Natural killer cell (primary cell): ENCODE measurements at regions not wholly inside any gene's neighbourhood (a gene's known extent, or its start where the extent isn't known, plus 50 kb on each side); places are given as distances from the start of the nearest gene placed in this dataset.

ENCODE experiments used
- ATAC-seq, 3 donors: fragments of 150-1000 bp in 2 of 3; fragments of 200-7000 bp in 1 of 3; cut with Tn5 transposase; 1 replicate in 1 of 3; 2 replicates in 2 of 3; pipeline ENCODE4 v1.10.0; 2021; ENCODE audit warnings: mild to moderate bottlenecking in 2 of 3, moderate library complexity in 2 of 3
- DNase-seq, 2 donors: peaks; one replicate each; pipeline versions ENCODE4 v3.0.0 to v3.0.0-alpha.2; 2013 to 2021; ENCODE audit warnings: mixed read lengths in 1 of 2
- H3K27ac ChIP-seq: one replicate; pipeline ENCODE4 v1.5.1; 2013; ENCODE audit warnings: mild to moderate bottlenecking, low read length
- H3K27me3 ChIP-seq: one replicate; pipeline ENCODE4 v1.6.1; 2013; ENCODE audit warnings: low read length; ENCODE audit not compliant: control insufficient read depth, insufficient read depth
- H3K36me3 ChIP-seq: one replicate; pipeline ENCODE4 v1.6.1; 2013; ENCODE audit warnings: low read length; ENCODE audit not compliant: control insufficient read depth, insufficient read depth
- H3K4me1 ChIP-seq: one replicate; pipeline ENCODE4 v1.6.1; 2013; ENCODE audit warnings: low read length; ENCODE audit not compliant: control insufficient read depth, insufficient read depth
- H3K4me3 ChIP-seq: one replicate; pipeline ENCODE4 v1.5.1; 2013; ENCODE audit warnings: low read length
- H3K9me3 ChIP-seq: one replicate; pipeline ENCODE4 v1.6.1; 2013; ENCODE audit warnings: low read length; ENCODE audit not compliant: control insufficient read depth, insufficient read depth
- H3K27ac Mint-ChIP-seq, 2 donors: one replicate each; pipeline ENCODE4 v1.8.0; 2022; ENCODE audit warnings: mild to moderate bottlenecking in 2 of 2, mixed read lengths in 2 of 2, moderate library complexity in 1 of 2
- H3K27me3 Mint-ChIP-seq, 2 donors: one replicate each; pipeline ENCODE4 v1.8.0; 2022; ENCODE audit warnings: low read depth in 2 of 2, mixed read lengths in 2 of 2
- H3K36me3 Mint-ChIP-seq: one replicate; pipeline ENCODE4 v1.8.0; 2022; ENCODE audit warnings: mixed read lengths
- H3K4me1 Mint-ChIP-seq, 2 donors: one replicate each; pipeline ENCODE4 v1.8.0; 2022; ENCODE audit warnings: mixed read lengths in 2 of 2
- H3K4me3 Mint-ChIP-seq: one replicate; pipeline ENCODE4 v1.8.0; 2022; ENCODE audit warnings: mild to moderate bottlenecking, moderate library complexity, mixed read lengths
- H3K9me3 Mint-ChIP-seq, 2 donors: one replicate each; pipeline ENCODE4 v1.8.0; 2022; ENCODE audit warnings: mixed read lengths in 2 of 2
- WGBS: methylation state at CpG from one replicate; pipeline ENCODE4 v1.1.7; 2013; ENCODE audit warnings: missing lambda C conversion rate; ENCODE audit not compliant: insufficient coverage; 5-methylcytosine and 5-hydroxymethylcytosine counted together
- intact Hi-C: fragments of 100-400 bp; cut with micrococcal nuclease; formaldehyde crosslinking; loops from one replicate; pipeline ENCODE4 v1.14.2; 2022
- TF ChIP-seq, protein P1 (sequence below): fragments of 200-600 bp; IDR thresholded peaks from one replicate; pipeline ENCODE4 v1.8.0; 2022; ENCODE audit warnings: antibody characterized with exemption

DNA sequence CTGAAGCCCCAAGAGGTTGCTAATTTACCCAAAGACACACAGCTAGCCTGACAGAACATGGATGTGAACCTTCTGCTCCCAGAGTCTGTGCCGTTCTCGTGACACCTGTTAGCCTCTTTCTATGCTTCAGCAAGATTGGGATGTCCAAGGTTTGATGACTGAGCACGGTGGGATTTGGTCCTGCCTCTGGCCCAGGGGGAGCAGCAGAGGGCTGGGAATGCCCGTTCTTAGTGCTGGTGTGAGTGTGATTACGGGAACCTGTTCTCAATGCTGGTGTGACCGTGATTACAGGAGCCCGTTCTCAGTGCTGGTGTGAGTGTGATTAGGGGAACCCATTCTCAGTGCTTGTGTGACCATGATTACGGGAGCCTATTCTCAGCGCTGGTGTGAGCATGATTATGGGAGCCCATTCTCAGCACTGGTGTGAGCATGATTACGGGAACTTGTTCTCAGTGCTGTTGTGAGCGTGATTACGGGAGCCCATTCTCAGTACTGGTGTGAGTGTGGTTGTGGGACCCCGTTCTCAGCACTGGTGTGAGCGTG lies 67.3 kb upstream of the SNTG2 start:
- Mint-ChIP-seq H3K27me3 (peaks cover 25 to 36% of the 10 kb centered on the region in 2 donors), H3K4me1 (no peaks in the 10 kb centered on the region), H3K27ac (no peak overlapping the region), H3K4me3 (no peak overlapping the region), H3K9me3 (no peaks in the 10 kb centered on the region), H3K36me3 (no peaks in the 10 kb centered on the region)
- TF ChIP-seq, protein P1, sequence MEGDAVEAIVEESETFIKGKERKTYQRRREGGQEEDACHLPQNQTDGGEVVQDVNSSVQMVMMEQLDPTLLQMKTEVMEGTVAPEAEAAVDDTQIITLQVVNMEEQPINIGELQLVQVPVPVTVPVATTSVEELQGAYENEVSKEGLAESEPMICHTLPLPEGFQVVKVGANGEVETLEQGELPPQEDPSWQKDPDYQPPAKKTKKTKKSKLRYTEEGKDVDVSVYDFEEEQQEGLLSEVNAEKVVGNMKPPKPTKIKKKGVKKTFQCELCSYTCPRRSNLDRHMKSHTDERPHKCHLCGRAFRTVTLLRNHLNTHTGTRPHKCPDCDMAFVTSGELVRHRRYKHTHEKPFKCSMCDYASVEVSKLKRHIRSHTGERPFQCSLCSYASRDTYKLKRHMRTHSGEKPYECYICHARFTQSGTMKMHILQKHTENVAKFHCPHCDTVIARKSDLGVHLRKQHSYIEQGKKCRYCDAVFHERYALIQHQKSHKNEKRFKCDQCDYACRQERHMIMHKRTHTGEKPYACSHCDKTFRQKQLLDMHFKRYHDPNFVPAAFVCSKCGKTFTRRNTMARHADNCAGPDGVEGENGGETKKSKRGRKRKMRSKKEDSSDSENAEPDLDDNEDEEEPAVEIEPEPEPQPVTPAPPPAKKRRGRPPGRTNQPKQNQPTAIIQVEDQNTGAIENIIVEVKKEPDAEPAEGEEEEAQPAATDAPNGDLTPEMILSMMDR = no peak
- Histone ChIP-seq H3K36me3 (no peaks in the 10 kb centered on the region), H3K4me1 (no peaks in the 10 kb centered on the region), H3K27me3 (no peaks in the 10 kb centered on the region), H3K4me3 (no peak overlapping the region), H3K9me3 (no peaks in the 10 kb centered on the region), H3K27ac (no peak overlapping the region)
- intact Hi-C loops = no loop called here
- ATAC-seq = no peak
- WGBS = 82% methylated on average over 14 of the region's 14 CpGs
- no peak for DNase-seq

DNA sequence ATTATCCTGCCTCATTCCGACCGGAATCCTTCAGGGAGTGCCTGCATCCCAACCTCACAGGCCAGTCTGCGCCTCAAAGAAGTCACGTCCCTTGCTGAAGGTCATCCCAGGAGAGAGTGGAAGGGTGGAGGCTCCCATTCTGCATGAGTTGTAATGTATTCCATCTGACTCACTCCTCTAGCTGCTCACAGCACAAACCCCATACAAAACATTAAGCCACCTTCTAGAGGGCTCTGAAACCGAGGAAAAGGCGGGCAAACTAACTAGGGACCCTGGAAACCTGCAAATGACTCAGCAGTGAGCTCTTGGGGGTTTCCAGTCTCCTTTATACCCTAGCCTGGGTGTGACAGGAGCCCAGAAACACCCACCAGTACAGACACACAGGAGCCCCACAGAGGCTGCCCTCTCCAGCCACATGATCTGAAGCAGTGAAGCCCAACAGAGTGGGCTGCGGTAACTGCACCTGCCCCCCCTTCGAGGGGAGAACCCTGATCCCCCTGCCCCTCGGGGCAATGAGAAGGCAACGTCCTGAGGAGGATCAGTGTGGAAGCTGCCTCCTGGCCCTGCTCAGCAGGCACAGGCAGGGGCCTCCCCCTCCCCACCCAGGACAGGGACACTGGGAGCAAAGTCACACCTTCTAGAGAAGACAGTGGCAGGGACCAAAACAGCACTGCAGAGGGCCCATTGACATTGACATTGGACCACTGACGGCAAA lies 69.3 kb upstream of the SNTG2 start:
- Histone ChIP-seq H3K27me3 (no peaks in the 10 kb centered on the region), H3K36me3 (no peaks in the 10 kb centered on the region), H3K9me3 (no peaks in the 10 kb centered on the region), H3K4me3 (no peak overlapping the region), H3K4me1 (no peaks in the 10 kb centered on the region), H3K27ac (no peak overlapping the region)
- DNase-seq (no peak), ATAC-seq (no peak)
- no peaks in the 10 kb centered on the region for H3K9me3 Mint-ChIP-seq
- H3K36me3 Mint-ChIP-seq = no peaks in the 10 kb centered on the region
- H3K4me1 Mint-ChIP-seq = no peaks in the 10 kb centered on the region
- TF ChIP-seq, protein P1 = no peak
- H3K27me3 Mint-ChIP-seq = peaks cover 25 to 31% of the 10 kb centered on the region in 2 donors
- WGBS = 78% methylated on average over 11 of the region's 11 CpGs
- H3K27ac Mint-ChIP-seq = no peak overlapping the region
- intact Hi-C loops = no loop called here
- no peak overlapping the region for H3K4me3 Mint-ChIP-seq

DNA sequence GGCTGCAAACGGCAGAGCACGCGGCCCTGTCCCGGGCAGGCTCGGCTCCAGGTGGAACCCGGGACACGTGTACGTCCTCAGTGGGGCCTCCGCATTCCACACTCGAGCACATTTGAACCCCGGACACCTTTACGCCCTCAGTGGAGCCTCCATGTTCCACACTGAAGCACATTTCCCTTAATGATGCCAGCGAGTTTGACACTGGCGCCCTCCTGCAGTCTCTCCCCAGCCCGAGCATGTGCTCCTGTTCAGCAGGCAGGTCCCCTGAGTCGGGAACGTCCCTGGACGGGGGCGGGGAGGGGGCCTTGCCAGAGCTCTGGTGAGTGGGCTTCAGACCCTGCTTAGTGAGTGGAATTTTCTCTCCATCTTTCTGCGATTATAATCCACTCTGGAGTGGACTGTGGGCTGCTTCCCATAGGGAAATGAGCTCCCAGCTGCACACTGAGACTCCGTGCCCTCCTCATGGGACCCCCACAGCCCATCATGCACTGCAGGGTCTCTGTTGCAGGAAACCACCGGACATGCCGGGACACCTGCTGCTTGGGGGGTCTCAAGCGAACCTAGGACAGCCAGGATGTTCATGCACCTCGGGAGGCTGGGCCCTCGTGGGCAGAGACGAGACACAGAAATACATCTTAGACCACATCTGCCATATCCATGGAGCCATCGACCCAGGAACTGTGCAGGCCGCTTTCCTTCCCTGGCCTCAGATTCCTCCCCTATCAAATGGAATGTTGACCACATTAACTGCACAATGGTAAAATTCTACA lies 70.3 kb upstream of the SNTG2 start:
- H3K27ac Mint-ChIP-seq = no peak overlapping the region
- H3K36me3 ChIP-seq = no peaks in the 10 kb centered on the region
- TF ChIP-seq, protein P1 = no peak
- no peaks in the 10 kb centered on the region for H3K9me3 Mint-ChIP-seq
- H3K27me3 ChIP-seq = no peaks in the 10 kb centered on the region
- WGBS = 93% methylated on average over 29 of the region's 29 CpGs
- no peak overlapping the region for H3K4me3 ChIP-seq
- no peaks in the 10 kb centered on the region for H3K4me1 ChIP-seq
- peaks cover 25 to 31% of the 10 kb centered on the region in 2 donors for H3K27me3 Mint-ChIP-seq
- ATAC-seq (no peak), DNase-seq (no peak)
- H3K36me3 Mint-ChIP-seq = no peaks in the 10 kb centered on the region
- H3K27ac ChIP-seq = no peak overlapping the region
- no peak overlapping the region for H3K4me3 Mint-ChIP-seq
- intact Hi-C loops = no loop called here
- no peaks in the 10 kb centered on the region for H3K4me1 Mint-ChIP-seq
- H3K9me3 ChIP-seq = no peaks in the 10 kb centered on the region
